BJ (cell line): ENCODE measurements at regions not wholly inside any gene's neighbourhood (a gene's known extent, or its start where the extent isn't known, plus 50 kb on each side); places are given as distances from the start of the nearest gene placed in this dataset.

Source experiments
- CTCF ChIA-PET: fragments of 350-600 bp; formaldehyde crosslinking; extraction: SDS; loops from one replicate; lab custom pipeline; 2021; ENCODE audit warnings: antibody characterized with exemption, inconsistent platforms; lab: Yijun Ruan, JAX
- POLR2A ChIA-PET: fragments of 300-600 bp; sonication (Branson Sonifier 250); formaldehyde crosslinking; extraction: SDS; loops from one replicate; lab custom pipeline; 2021; ENCODE audit warnings: antibody characterized with exemption; lab: Charles Lee
- DNase-seq: peaks from one replicate; pipeline ENCODE4 v3.0.0-alpha.2; 2011; ENCODE audit warnings: low read depth
- H3K27me3 ChIP-seq: 2 replicates; pipeline ENCODE4 v1.6.0; 2011; ENCODE audit warnings: low read length; ENCODE audit not compliant: control insufficient read depth, insufficient read depth
- H3K36me3 ChIP-seq: 2 replicates; pipeline ENCODE4 v1.5.1; 2011; ENCODE audit warnings: low read length; ENCODE audit not compliant: control insufficient read depth, insufficient read depth
- H3K4me3 ChIP-seq: 2 replicates; pipeline ENCODE4 v1.5.1; 2011; ENCODE audit warnings: low read depth, mild to moderate bottlenecking, control low read depth, low read length
- CTCF ChIP-seq: IDR thresholded peaks from 2 replicates; pipeline ENCODE4 v1.5.1; 2011; ENCODE audit warnings: low read depth, mild to moderate bottlenecking, control low read depth, inconsistent platforms, low read length, moderate library complexity; ENCODE audit not compliant: insufficient read depth

GRCh38 chr7:155870334-155871180 lies 58.3 kb upstream of the SHH start:
- POLR2A ChIA-PET: no interaction called here
- CTCF ChIA-PET: interaction anchor here (0.6 kb wide), 1 partner anchor 481 kb away, joined by 3 read pairs; no protein-coding TSS in a partner anchor

GRCh38 chr7:155869784-155870076 lies 57.5 kb upstream of the SHH start:
- Histone ChIP-seq H3K27me3 (no peaks in the 10 kb centered on the region), H3K4me3 (no peak overlapping the region), H3K36me3 (no peaks in the 10 kb centered on the region)
- TF ChIP-seq CTCF: no peak
- ChIA-PET CTCF (no interaction called here), POLR2A (no interaction called here)
- no peak for DNase-seq

More at GRCh38 chr7:155870334-155871180, 58.3 kb upstream of the SHH start:
- Histone ChIP-seq H3K4me3 (no peak overlapping the region), H3K36me3 (no peaks in the 10 kb centered on the region), H3K27me3 (no peaks in the 10 kb centered on the region)
- TF ChIP-seq CTCF: no peak
- DNase-seq: no peak

- Histone ChIP-seq H3K36me3 (no peaks in the 10 kb centered on the region), H3K4me3 (no peak overlapping the region), H3K27me3 (no peaks in the 10 kb centered on the region)
- TF ChIP-seq CTCF: no peak
- DNase-seq: no peak
- POLR2A ChIA-PET: no interaction called here
- CTCF ChIA-PET: interaction anchor here (0.8 kb wide), 1 partner anchor 9 kb away, joined by 3 read pairs; no protein-coding TSS in a partner anchor
Measured at GRCh38 chr7:155868955-155869783, 56.9 kb upstream of the SHH start.

- CTCF ChIA-PET: no interaction called here
- no peak for TF ChIP-seq CTCF
- DNase-seq: no peak
- no peak overlapping the region for H3K4me3 ChIP-seq
- H3K27me3 ChIP-seq: no peaks in the 10 kb centered on the region
- POLR2A ChIA-PET: no interaction called here
- no peaks in the 10 kb centered on the region for H3K36me3 ChIP-seq
Measured at GRCh38 chr7:155867734-155868400, 55.6 kb upstream of the SHH start.

- POLR2A ChIA-PET: no interaction called here
- DNase-seq: no peak
- no peak overlapping the region for H3K4me3 ChIP-seq
- no peaks in the 10 kb centered on the region for H3K27me3 ChIP-seq
- H3K36me3 ChIP-seq: no peaks in the 10 kb centered on the region
- CTCF ChIA-PET: no interaction called here
- no peak for TF ChIP-seq CTCF
Measured at GRCh38 chr7:155867280-155867679, 55.0 kb upstream of the SHH start.
